Stimulated activated CD4-positive, alpha-beta T cell treated with anti-CD3 and anti-CD28 coated beads, TNF-alpha, amount 100 ng/mL, for 1 hour (primary cell): ENCODE measurements at regions not wholly inside any gene's neighbourhood (a gene's known extent, or its start where the extent isn't known, plus 50 kb on each side); places are given as distances from the start of the nearest gene placed in this dataset.

Experiments
- DNase-seq, 3 donors: peaks; one replicate each; pipeline ENCODE4 v3.0.0-alpha.2; 2020; ENCODE audit warnings: low read depth in 3 of 3, low spot score in 1 of 3

- DNase-seq = no peak
These were observed 92.5 kb upstream of the NCK2 start for GRCh38 chr2:105652014-105652796.

GRCh38 chr2:105649534-105649933 is 95.2 kb upstream of the NCK2 start:
- DNase-seq = no peak

GRCh38 chr2:105647731-105648130 is 97.0 kb upstream of the NCK2 start:
- DNase-seq = no peak

- DNase-seq = no peak
These were observed 98.0 kb upstream of the NCK2 start for GRCh38 chr2:105646774-105647076.

GRCh38 chr2:105645938-105646773 is 98.6 kb upstream of the NCK2 start:
- DNase-seq = no peak

GRCh38 chr2:105645031-105645937 is 99.4 kb upstream of the NCK2 start:
- DNase-seq = no peak

GRCh38 chr2:105644174-105644980 is 100.3 kb upstream of the NCK2 start:
- no peak for DNase-seq

- no peak for DNase-seq
These were observed 101.1 kb upstream of the NCK2 start for GRCh38 chr2:105643405-105644173.

- no peak for DNase-seq
These were observed 103.3 kb upstream of the NCK2 start for GRCh38 chr2:105641389-105641811.

- no peak for DNase-seq
These were observed 104.5 kb upstream of the NCK2 start for GRCh38 chr2:105640246-105640645.

- no peak for DNase-seq
These were observed 108.5 kb upstream of the NCK2 start for GRCh38 chr2:105636109-105636740.

GRCh38 chr2:105635564-105635963 is 109.1 kb upstream of the NCK2 start:
- no peak for DNase-seq

- DNase-seq = no peak
These were observed 110.5 kb upstream of the NCK2 start for GRCh38 chr2:105634198-105634597.

- no peak for DNase-seq
These were observed 112.8 kb upstream of the NCK2 start for GRCh38 chr2:105631922-105632321.

GRCh38 chr2:105631011-105631410 is 113.7 kb upstream of the NCK2 start:
- no peak for DNase-seq

GRCh38 chr2:105629634-105630033 is 115.1 kb upstream of the NCK2 start:
- DNase-seq = no peak

- DNase-seq = no peak
These were observed 117.2 kb upstream of the NCK2 start for GRCh38 chr2:105627534-105627933.

GRCh38 chr2:105626966-105627340 is 117.8 kb upstream of the NCK2 start:
- DNase-seq = no peak

- DNase-seq = no peak
These were observed 118.3 kb upstream of the NCK2 start for GRCh38 chr2:105626212-105626965.
